DOHH2 (cell line): ENCODE measurements at regions not wholly inside any gene's neighbourhood (a gene's known extent, or its start where the extent isn't known, plus 50 kb on each side); places are given as distances from the start of the nearest gene placed in this dataset.
"Not testable (repeated sequence)": the region's sequence is repeated elsewhere in the genome, so short reads cannot be mapped to it uniquely, and the experiment has no call there.

Experiments
- H3F3A ChIP-seq: fragments of 200-600 bp; sonication (generic), shearing (Covaris generic); 2 replicates; pipeline ENCODE4 v1.6.0; 2016; ENCODE audit warnings: antibody characterized with exemption, mild to moderate bottlenecking; ENCODE audit not compliant: control insufficient read depth, insufficient read depth
- H3K27ac ChIP-seq: fragments of 200-600 bp; sonication (generic); 2 replicates; pipeline ENCODE4 v1.5.1; 2014; ENCODE audit warnings: low read depth, mild to moderate bottlenecking, low read length, moderate library complexity
- H3K27me3 ChIP-seq: fragments of 200-600 bp; sonication (generic); 2 replicates; pipeline ENCODE4 v1.6.1; 2014; ENCODE audit warnings: mild to moderate bottlenecking, low read length, mixed read lengths; ENCODE audit not compliant: control insufficient read depth
- H3K36me3 ChIP-seq: fragments of 200-600 bp; sonication (generic); 2 replicates; pipeline ENCODE4 v1.6.1; 2014; ENCODE audit warnings: mild to moderate bottlenecking, low read length, moderate library complexity, mixed read lengths; ENCODE audit not compliant: control insufficient read depth
- H3K4me1 ChIP-seq: fragments of 200-600 bp; sonication (generic); 2 replicates; pipeline ENCODE4 v1.6.1; 2014; ENCODE audit warnings: mild to moderate bottlenecking, low read length, mixed read lengths; ENCODE audit not compliant: control insufficient read depth
- H3K4me2 ChIP-seq: fragments of 200-600 bp; sonication (generic); 2 replicates; pipeline ENCODE4 v1.6.0; 2014; ENCODE audit warnings: mild to moderate bottlenecking, low read length, moderate library complexity
- H3K4me3 ChIP-seq: fragments of 200-600 bp; sonication (generic); 2 replicates; pipeline ENCODE4 v1.5.1; 2014; ENCODE audit warnings: mild to moderate bottlenecking, low read length, mixed read lengths
- H3K79me2 ChIP-seq: fragments of 200-600 bp; sonication (generic); 2 replicates; pipeline ENCODE4 v1.6.1; 2014; ENCODE audit warnings: mild to moderate bottlenecking, low read length, mixed read lengths; ENCODE audit not compliant: control insufficient read depth
- H3K9me2 ChIP-seq: fragments of 200-600 bp; sonication (generic); replicated peaks from 2 replicates; pipeline ENCODE4 v1.6.1; 2014; ENCODE audit warnings: mild to moderate bottlenecking, low read length, mixed read lengths; ENCODE audit not compliant: control insufficient read depth
- H3K9me3 ChIP-seq: fragments of 200-600 bp; sonication (generic); 2 replicates; pipeline ENCODE4 v1.6.1; 2014; ENCODE audit warnings: antibody characterized with exemption, low read length, mixed read lengths; ENCODE audit not compliant: control insufficient read depth, insufficient read depth
- H4K20me1 ChIP-seq: fragments of 200-600 bp; sonication (generic); 2 replicates; pipeline ENCODE4 v1.6.0; 2014; ENCODE audit warnings: low read depth, mild to moderate bottlenecking, antibody characterized with exemption, low read length, moderate library complexity; ENCODE audit not compliant: control insufficient read depth, insufficient read depth
- CTCF ChIP-seq: fragments of 200-600 bp; sonication (generic); IDR thresholded peaks from one replicate; pipeline ENCODE4 v1.5.1; 2014; ENCODE audit warnings: antibody characterized with exemption, mild to moderate bottlenecking, low read depth, low read length; ENCODE audit not compliant: poor library complexity, severe bottlenecking
- EZH2phosphoT487 ChIP-seq: fragments of 200-600 bp; sonication (generic); IDR thresholded peaks from 2 replicates; pipeline ENCODE4 v1.6.1; 2017; ENCODE audit warnings: borderline replicate concordance, mild to moderate bottlenecking, antibody characterized with exemption, low read length, moderate library complexity, mixed read lengths

- H3K9me3 ChIP-seq, result no peaks in the 10 kb centered on the region; the same call in 1 of the 2 replicates
- no peaks in the 10 kb centered on the region for H4K20me1 ChIP-seq
- H3F3A ChIP-seq, result no peaks in the 10 kb centered on the region
- H3K27ac ChIP-seq, result no peak overlapping the region
- H3K36me3 ChIP-seq, result no peaks in the 10 kb centered on the region
- H3K27me3 ChIP-seq, result no peaks in the 10 kb centered on the region
- no peaks in the 10 kb centered on the region for H3K79me2 ChIP-seq
- no peak for TF ChIP-seq EZH2phosphoT487
- no peak for TF ChIP-seq CTCF
- no peak overlapping the region for H3K4me3 ChIP-seq
- H3K4me1 ChIP-seq, result peaks cover 16% of the 10 kb centered on the region
- no peaks in the 10 kb centered on the region for H3K9me2 ChIP-seq
- no peak overlapping the region for H3K4me2 ChIP-seq
Measured at GRCh38 chr14:52150162-52150561, 81.3 kb upstream of the NID2 start.

- Histone ChIP-seq H3K27ac (no peak overlapping the region), H3K4me1 (no peaks in the 10 kb centered on the region), H3F3A (no peaks in the 10 kb centered on the region), H3K27me3 (no peaks in the 10 kb centered on the region), H3K9me3 (no peaks in the 10 kb centered on the region; the same call in 1 of the 2 replicates), H3K4me2 (no peak overlapping the region), H3K36me3 (no peaks in the 10 kb centered on the region), H3K4me3 (no peak overlapping the region), H3K79me2 (no peaks in the 10 kb centered on the region), H3K9me2 (no peaks in the 10 kb centered on the region), H4K20me1 (no peaks in the 10 kb centered on the region)
- no peak for TF ChIP-seq EZH2phosphoT487
Measured at GRCh38 chr14:52148371-52148770, 79.5 kb upstream of the NID2 start.

- no peak overlapping the region for H3K4me2 ChIP-seq
Measured at GRCh38 chr14:52146504-52146903, 77.6 kb upstream of the NID2 start.

GRCh38 chr14:52144099-52144498 is 75.2 kb upstream of the NID2 start:
- not testable (repeated sequence) for H3F3A ChIP-seq, H3K4me3 ChIP-seq, H3K27me3 ChIP-seq, H3K36me3 ChIP-seq, H3K27ac ChIP-seq, H3K79me2 ChIP-seq, H3K9me3 ChIP-seq, H3K9me2 ChIP-seq, H4K20me1 ChIP-seq, H3K4me2 ChIP-seq, H3K4me1 ChIP-seq

More at GRCh38 chr14:52146504-52146903, 77.6 kb upstream of the NID2 start:
- no peaks in the 10 kb centered on the region for H4K20me1 ChIP-seq
- H3F3A ChIP-seq, result no peaks in the 10 kb centered on the region
- no peak for TF ChIP-seq CTCF
- TF ChIP-seq EZH2phosphoT487, result no peak
- H3K27me3 ChIP-seq, result no peaks in the 10 kb centered on the region
- H3K9me2 ChIP-seq, result no peaks in the 10 kb centered on the region
- H3K79me2 ChIP-seq, result no peaks in the 10 kb centered on the region
- H3K36me3 ChIP-seq, result no peaks in the 10 kb centered on the region
- H3K4me1 ChIP-seq, result no peaks in the 10 kb centered on the region
- H3K4me3 ChIP-seq, result no peak overlapping the region
- H3K27ac ChIP-seq, result no peak overlapping the region
- H3K9me3 ChIP-seq, result no peaks in the 10 kb centered on the region
